Myocyte (in vitro differentiated cells): ENCODE measurements at regions not wholly inside any gene's neighbourhood (a gene's known extent, or its start where the extent isn't known, plus 50 kb on each side); places are given as distances from the start of the nearest gene placed in this dataset.
"Not testable (repeated sequence)": the region's sequence is repeated elsewhere in the genome, so short reads cannot be mapped to it uniquely, and the experiment has no call there.

Experiments used
- DNase-seq: peaks from one replicate; pipeline ENCODE4 v3.0.0-alpha.2; 2012; ENCODE audit warnings: low read depth

GRCh38 chr15:30830961-30831360 is 72.8 kb upstream of the FAN1 start:
- no peak for DNase-seq

DNA sequence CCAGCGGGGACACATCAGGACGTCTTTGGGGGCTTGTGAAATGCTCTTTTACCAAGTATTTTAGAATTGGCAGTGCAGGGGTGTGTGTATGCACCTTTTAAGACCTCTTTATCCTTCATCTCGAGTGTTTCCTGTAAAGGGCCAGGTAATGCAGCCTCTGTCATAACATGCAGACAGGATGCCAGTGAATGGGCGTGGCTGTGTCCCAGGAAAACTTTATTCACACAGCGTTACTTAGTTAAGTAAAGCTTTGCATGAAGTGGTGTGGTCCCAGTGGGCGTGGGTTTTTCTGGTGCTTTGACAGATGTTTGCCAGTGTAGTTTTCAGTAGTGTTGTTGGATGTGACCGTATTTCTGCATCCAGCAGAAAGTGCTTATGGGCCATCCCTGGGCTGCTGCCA is 70.3 kb upstream of the FAN1 start:
- not testable (repeated sequence) for DNase-seq

DNA sequence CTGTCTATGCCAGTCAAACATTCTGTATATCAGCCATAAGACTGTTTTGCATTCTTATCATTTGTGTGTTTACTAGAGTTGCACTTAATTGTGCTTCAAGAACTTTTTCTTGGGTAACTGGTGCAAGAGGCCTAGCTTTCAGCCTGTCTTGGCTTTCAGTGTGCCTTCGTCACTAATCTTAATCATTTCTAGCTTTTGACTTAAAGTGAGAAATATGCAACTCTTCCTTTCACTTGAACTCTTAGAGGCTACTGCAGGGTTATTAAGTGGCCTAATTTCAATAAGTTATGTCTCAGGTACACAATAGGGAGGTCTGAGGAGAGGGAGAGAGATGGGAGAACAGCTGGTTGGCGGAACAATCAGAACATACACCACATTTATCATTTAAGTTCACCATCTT is 62.1 kb upstream of the FAN1 start:
- not testable (repeated sequence) for DNase-seq

DNA sequence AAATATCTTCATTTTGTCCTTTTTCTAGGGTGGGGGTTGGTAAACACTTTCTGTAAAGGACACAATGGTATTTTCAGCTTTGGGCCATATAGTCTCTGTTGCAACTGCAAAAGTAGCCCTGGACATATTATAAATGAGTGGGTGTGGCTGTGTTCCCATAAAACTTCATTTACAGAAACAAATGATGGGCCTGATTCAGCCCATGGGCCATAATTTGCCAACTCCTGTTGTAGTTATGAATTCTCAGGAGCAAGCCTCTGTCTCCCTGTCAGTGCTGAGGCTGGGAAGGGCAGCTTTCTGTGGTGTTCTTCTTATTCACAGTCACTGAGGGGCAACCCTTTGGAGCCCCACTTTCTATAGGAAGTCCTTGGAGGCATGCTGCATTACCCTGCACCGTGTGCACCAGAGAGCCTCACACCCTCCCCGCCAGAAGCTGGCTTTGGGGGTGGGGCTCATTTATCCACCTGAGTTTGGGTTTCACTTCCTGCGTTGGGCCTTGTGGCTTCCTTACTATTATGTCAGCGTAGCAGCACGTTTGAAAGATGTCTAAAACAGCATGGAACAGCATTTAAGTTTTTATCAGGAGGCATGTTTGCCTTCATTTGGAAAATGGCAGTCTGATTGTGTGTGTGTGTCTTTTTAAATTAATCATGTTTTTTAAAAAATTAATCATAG is 60.8 kb upstream of the FAN1 start:
- not testable (repeated sequence) for DNase-seq

- not testable (repeated sequence) for DNase-seq
Measured at GRCh38 chr15:30845536-30845935, 58.2 kb upstream of the FAN1 start.
